D721Med (cell line): ENCODE measurements at regions not wholly inside any gene's neighbourhood (a gene's known extent, or its start where the extent isn't known, plus 50 kb on each side); places are given as distances from the start of the nearest gene placed in this dataset.

Experiments used
- DNase-seq: peaks from one replicate; pipeline ENCODE4 v3.0.0; 2011; ENCODE audit warnings: low spot score; ENCODE audit not compliant: insufficient read length
- FAIRE-seq: peaks from 2 replicates; lab custom pipeline; 2011; peaks lifted over from hg19 to GRCh38; lab: Jason Lieb, UNC
- TF ChIP-seq, protein P1 (sequence below): IDR thresholded peaks from 2 replicates; pipeline ENCODE4 v1.5.1; 2012; ENCODE audit warnings: mild to moderate bottlenecking, control low read depth; ENCODE audit not compliant: insufficient read depth; ENCODE audit errors: missing control alignments

DNA sequence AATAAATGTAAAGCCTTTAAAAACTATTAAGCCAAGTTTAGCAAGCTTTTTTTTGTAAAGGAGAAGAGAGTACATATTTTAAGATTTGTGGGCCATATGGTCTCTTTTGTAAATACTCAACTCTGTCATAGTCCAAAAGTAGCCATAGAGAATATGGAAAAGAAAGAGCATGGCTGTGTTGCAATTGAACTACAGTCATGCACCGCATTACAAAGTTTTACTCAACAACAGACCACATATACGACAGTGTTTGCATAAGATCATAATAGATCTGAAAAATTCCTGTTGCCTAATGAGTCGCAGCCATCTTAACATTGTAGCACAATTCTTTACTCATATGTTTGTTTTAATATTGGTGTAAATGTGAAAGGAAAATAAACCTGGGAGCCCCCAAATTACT lies 440.8 kb downstream of the HTR7 start:
- DNase-seq, result no peak
- FAIRE-seq, result no peak
- TF ChIP-seq, protein P1, sequence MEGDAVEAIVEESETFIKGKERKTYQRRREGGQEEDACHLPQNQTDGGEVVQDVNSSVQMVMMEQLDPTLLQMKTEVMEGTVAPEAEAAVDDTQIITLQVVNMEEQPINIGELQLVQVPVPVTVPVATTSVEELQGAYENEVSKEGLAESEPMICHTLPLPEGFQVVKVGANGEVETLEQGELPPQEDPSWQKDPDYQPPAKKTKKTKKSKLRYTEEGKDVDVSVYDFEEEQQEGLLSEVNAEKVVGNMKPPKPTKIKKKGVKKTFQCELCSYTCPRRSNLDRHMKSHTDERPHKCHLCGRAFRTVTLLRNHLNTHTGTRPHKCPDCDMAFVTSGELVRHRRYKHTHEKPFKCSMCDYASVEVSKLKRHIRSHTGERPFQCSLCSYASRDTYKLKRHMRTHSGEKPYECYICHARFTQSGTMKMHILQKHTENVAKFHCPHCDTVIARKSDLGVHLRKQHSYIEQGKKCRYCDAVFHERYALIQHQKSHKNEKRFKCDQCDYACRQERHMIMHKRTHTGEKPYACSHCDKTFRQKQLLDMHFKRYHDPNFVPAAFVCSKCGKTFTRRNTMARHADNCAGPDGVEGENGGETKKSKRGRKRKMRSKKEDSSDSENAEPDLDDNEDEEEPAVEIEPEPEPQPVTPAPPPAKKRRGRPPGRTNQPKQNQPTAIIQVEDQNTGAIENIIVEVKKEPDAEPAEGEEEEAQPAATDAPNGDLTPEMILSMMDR, result no peak

DNA sequence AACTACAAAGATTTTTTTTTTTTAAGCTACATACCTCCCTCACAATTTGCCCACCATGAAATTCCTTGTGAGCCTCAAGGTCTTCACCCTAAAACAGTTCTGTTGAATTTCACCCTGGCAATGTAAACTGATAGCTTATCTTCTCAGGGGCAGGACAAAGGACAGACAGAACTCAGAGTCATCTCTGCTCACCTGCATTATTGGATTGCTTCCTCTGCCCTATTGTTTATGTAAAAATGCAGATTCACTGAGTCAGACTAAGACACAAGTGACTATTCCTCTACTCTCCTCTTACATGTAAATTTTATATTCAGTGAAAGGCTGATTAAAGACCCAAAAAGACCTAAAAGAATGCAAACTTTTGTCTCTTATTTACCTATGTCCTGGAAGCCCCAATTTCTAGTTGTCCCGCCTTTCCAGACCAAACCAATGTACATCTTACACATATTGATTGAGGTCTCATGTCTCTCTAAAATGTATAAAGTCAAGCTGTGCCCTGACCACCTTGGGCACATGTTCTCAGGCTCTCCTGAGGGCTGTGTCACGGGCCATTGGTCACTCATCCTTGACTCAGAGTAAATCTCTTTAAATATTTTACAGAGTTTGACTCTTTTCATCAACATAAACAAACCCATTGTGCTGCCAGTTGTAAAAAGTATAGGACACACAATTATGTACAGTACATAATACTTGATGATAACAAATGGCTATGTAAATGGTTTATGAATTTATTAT lies 440.2 kb downstream of the HTR7 start:
- FAIRE-seq (no peak), DNase-seq (no peak)
- TF ChIP-seq, protein P1, result no peak

DNA sequence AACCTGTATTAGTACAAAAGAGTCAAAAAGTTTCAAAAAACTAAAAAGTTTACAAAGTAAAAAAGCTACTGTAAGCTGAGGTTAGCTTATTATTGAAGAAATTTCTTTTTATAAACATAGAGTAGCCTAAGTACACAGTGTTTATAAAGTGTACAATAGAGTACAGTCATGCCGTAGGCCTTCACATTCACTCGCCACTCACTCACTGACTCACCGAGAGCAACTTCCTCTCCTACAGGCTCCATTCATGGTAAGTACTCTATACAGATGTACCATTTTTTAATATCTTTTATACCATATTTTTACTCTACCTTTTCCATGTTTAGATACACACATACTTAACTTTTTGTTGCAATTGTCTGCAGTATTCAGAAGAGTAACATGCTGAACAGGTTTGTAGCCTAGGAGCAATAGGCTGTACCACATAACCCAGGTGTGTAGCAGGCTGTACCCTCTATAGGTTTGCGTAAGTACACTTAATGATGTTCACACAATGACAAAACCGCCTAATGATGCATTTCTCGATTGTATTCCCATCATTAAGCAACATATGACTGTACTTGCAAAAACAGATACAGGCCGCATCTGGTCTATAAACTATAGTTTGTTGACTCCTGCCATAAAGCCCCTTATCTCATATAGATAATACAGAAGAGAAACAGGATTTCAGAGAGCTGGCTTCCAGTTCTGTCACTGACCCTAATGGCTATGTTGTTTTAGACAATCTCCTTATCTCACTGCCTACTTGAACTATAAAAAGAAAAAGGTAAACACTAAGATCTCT lies 438.8 kb downstream of the HTR7 start:
- no peak for FAIRE-seq

DNA sequence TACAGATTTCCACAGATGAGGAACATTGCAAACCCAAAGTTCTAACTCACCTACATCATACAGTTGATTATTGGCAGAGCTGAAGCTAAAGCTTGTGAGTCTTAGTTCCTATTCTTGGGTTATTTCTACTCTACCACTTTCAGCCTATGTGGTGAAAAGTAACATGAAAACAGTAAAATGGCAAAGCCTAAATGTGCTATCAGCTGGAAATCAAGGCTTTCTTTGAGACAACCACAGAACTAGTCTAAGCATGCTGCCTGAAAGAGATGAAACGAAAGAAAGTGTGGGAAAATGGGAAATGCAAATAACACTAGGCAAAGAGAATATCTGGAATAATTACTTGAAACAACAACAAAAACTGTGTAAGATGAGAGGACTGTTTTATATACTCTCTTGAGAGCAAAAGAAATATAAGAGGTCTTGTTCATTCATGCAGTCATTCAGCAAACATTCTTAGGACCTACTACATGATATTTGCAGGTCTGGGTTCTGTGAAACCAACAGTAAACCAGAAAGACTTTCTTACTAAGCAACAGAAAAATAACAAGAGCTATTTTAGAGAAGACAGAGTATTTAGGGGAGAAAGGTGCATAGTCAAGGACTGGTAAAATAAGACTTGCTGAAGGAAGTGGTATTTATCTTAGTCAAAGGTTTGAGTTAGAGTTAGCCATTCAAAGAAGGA lies 437.1 kb downstream of the HTR7 start:
- DNase-seq (no peak), FAIRE-seq (no peak)
- TF ChIP-seq, protein P1, result no peak

More for the DNA sequence above, 438.8 kb downstream of the HTR7 start:
- DNase-seq, result no peak
- TF ChIP-seq, protein P1, result no peak

- TF ChIP-seq, protein P1, result no peak
- FAIRE-seq (no peak), DNase-seq (no peak)
Observed at GRCh38 chr10:90421874-90422273, 436.0 kb downstream of the HTR7 start.

- DNase-seq (no peak), FAIRE-seq (no peak)
- TF ChIP-seq, protein P1, result no peak
Observed at GRCh38 chr10:90424730-90425129, 433.1 kb downstream of the HTR7 start.
